ENCODE measurements at regions not wholly inside any gene's neighbourhood (a gene's known extent, or its start where the extent isn't known, plus 50 kb on each side); places are given as distances from the start of the nearest gene placed in this dataset.

- TF ChIP-seq ZNF274 (IDR thresholded peaks at IDR 0.05; ENCODE audit: low read depth, low read length): no peak
- no peak for TF ChIP-seq SUZ12 (IDR thresholded peaks at IDR 0.05; ENCODE audit: extremely low read depth, insufficient read depth, insufficient read length)
- no peak for TF ChIP-seq YY1 (IDR thresholded peaks at IDR 0.05; ENCODE audit: insufficient read depth, insufficient read length)
These were observed 54.4 kb upstream of the LRRN1 start for GRCh38 chr3:3744826-3745225.
